Omental fat pad (tissue), 3 donors: ENCODE measurements at regions not wholly inside any gene's neighbourhood (a gene's known extent, or its start where the extent isn't known, plus 50 kb on each side); places are given as distances from the start of the nearest gene placed in this dataset.
A peak's percentile ranks its signal among the peaks of the same experiment; 100 is the strongest.

Source experiments
- ATAC-seq: fragments of 150-250 bp; one replicate; pipeline ENCODE4 v1.9.1; 2016; ENCODE audit warnings: mild to moderate bottlenecking, moderate library complexity; ENCODE audit not compliant: low FRiP score
- DNase-seq: peaks from one replicate; pipeline ENCODE4 v3.0.0-alpha.2; 2019; ENCODE audit warnings: low spot score
- TF ChIP-seq, protein P1 (sequence below), 3 donors: fragments of 450-650 bp; IDR thresholded peaks; one replicate each; pipeline ENCODE4 v1.5.1; 2016 to 2017; ENCODE audit warnings: antibody characterized with exemption in 3 of 3, mild to moderate bottlenecking in 3 of 3, moderate library complexity in 2 of 3

- ATAC-seq (no peak), DNase-seq (no peak)
- TF ChIP-seq, protein P1, sequence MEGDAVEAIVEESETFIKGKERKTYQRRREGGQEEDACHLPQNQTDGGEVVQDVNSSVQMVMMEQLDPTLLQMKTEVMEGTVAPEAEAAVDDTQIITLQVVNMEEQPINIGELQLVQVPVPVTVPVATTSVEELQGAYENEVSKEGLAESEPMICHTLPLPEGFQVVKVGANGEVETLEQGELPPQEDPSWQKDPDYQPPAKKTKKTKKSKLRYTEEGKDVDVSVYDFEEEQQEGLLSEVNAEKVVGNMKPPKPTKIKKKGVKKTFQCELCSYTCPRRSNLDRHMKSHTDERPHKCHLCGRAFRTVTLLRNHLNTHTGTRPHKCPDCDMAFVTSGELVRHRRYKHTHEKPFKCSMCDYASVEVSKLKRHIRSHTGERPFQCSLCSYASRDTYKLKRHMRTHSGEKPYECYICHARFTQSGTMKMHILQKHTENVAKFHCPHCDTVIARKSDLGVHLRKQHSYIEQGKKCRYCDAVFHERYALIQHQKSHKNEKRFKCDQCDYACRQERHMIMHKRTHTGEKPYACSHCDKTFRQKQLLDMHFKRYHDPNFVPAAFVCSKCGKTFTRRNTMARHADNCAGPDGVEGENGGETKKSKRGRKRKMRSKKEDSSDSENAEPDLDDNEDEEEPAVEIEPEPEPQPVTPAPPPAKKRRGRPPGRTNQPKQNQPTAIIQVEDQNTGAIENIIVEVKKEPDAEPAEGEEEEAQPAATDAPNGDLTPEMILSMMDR (IDR thresholded peaks at IDR 0.05) = peak in 1 of 3 donors; percentile 15
These were observed 390.1 kb downstream of the ANKRD50 start for GRCh38 chr4:124322234-124323065.

DNA sequence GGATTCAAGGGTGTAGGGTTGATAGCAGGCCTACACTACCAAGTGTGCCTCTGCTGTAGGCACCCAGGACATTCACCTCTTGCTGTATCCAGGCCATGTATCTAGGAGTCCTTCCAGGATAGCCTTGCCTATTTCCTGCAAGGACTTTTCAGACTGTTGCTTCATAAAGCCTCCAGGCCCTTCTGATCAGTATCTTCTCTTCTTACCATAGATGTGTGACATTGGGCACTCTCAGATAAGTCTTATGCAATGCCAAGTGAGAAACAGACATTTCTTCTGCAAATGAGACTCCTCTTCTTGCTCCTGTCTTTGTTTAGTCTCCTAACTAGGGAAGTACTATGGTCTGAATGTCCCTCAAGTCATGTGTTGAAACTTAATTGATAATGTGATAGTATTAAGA is 386.8 kb downstream of the ANKRD50 start:
- ATAC-seq (no peak), DNase-seq (no peak)
- TF ChIP-seq, protein P1 (IDR thresholded peaks at IDR 0.05) = no peak

DNA sequence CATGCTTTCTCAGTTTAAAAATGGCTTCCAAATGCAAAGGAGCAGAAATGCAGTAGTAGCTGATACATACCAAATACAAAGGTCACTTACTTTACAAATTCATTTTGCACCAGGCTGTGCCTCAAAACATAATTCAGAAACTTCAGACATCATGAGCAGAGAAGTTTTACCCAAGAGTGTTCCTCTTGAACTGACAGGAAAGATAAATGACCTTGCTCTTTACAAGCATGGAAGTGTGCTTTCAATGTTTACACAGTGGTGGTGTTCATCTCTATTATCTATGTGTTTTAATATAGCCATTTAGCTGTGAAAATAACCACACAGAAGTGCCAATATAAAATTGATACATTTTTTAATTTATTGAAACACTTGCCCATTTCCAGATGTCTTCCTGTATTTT is 383.4 kb downstream of the ANKRD50 start:
- ATAC-seq (no peak), DNase-seq (no peak)
- TF ChIP-seq, protein P1 (IDR thresholded peaks at IDR 0.05) = no peak

DNA sequence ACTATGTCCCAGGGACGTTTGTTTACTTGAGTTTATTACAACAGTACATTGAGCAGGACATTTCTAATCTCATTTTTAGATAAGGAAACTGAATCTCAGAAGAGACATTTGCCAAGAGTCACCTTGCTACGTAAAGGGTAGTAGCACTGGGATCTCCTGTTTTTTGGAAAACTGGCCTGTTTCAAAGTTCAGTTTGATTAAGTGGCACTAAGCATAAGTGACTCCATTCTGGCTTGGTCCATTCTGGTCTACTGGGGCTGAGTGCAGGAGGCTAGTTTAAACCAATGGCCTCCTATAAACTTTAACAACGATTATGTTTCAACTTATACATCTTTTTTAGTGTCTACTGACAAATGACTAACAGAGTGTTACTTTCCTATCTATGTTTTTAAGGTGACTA is 382.5 kb downstream of the ANKRD50 start:
- TF ChIP-seq, protein P1 (IDR thresholded peaks at IDR 0.05) = no peak
- ATAC-seq (no peak), DNase-seq (no peak)

DNA sequence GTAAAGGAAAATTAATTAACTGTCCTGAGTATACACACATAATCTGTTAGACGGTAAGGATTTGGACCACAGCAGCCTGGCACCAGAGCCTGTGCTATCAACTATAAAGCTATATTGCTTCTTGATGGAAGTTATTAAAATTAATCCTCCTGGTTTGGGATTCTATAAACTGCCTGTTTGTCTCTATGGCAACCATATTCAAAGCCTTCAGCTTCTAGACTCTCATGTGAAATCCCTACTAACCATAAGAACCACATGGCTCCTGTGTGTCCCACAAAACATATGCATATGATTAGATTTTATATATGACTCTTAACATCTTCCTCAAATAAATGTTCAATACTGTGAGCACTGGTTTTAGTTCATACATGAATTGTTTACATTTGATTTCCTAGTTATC is 380.8 kb downstream of the ANKRD50 start:
- DNase-seq = no peak
- no peak for ATAC-seq
- TF ChIP-seq, protein P1 (IDR thresholded peaks at IDR 0.05) = no peak

DNA sequence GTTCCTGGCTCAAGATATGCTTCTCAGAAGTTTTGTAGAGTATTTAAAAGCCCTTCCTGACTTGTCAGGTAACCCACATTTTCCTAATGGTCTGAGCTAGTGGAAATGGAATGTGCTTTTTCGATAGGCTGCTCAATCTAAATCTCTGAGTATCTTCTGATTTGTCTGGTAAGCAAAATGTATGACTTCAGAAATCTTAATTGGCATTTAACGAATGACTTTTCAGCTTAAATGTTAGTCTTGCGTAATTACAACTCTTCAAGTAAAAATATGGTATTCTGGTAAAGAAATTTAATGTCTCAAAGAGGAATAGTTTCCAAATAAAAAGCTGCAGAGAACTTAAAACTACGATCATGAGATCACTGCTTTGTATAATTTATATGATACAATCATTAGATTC is 379.1 kb downstream of the ANKRD50 start:
- ATAC-seq = no peak
- TF ChIP-seq, protein P1 (IDR thresholded peaks at IDR 0.05) = no peak

DNA sequence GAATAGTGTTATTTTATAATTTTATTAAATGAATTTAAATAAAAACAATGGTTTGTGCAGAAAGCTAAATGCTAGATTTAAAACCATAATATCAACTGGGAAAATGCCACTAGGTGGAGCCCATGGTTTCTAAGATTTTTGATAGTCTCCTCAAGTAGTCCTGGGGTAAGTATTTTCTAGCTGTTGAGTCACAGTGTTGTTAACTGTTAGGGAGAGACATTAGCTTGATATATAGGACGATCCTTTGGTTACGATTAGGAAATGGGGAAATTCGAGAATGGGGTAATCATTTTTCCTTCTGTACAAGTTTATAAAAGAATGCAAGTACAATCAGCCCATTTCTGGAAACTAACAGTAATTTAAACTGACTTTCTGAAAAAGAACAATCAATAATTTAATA is 378.4 kb downstream of the ANKRD50 start:
- peak; percentile 96 for ATAC-seq
- TF ChIP-seq, protein P1 (IDR thresholded peaks at IDR 0.05) = peak in 1 of 3 donors; percentile 11
- no peak for DNase-seq

More for the DNA sequence above, 379.1 kb downstream of the ANKRD50 start:
- no peak for DNase-seq
